ENCODE measurements at regions not wholly inside any gene's neighbourhood (a gene's known extent, or its start where the extent isn't known, plus 50 kb on each side); places are given as distances from the start of the nearest gene placed in this dataset.

DNA sequence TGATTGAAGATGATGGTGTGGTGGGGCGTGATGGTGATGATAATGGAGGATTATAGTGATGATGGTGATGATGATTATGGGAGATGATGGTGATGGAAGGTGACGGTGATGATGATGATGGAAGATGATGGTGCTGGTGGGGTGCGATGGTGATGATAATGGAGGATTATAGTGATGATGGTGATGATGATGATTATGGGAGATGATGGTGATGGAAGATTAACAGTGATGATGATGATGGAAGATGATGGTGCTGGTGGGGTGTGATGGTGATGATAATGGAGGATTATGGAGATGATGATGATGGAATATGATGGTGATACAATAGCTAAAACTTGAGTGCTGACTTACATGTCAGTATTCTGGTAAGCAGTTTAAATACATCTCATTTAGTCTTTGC is 391.0 kb upstream of the EEF2KMT start:
- TF ChIP-seq, protein P1, sequence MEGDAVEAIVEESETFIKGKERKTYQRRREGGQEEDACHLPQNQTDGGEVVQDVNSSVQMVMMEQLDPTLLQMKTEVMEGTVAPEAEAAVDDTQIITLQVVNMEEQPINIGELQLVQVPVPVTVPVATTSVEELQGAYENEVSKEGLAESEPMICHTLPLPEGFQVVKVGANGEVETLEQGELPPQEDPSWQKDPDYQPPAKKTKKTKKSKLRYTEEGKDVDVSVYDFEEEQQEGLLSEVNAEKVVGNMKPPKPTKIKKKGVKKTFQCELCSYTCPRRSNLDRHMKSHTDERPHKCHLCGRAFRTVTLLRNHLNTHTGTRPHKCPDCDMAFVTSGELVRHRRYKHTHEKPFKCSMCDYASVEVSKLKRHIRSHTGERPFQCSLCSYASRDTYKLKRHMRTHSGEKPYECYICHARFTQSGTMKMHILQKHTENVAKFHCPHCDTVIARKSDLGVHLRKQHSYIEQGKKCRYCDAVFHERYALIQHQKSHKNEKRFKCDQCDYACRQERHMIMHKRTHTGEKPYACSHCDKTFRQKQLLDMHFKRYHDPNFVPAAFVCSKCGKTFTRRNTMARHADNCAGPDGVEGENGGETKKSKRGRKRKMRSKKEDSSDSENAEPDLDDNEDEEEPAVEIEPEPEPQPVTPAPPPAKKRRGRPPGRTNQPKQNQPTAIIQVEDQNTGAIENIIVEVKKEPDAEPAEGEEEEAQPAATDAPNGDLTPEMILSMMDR (IDR thresholded peaks at IDR 0.05) = no peak
- TF ChIP-seq POLR2A (IDR thresholded peaks at IDR 0.05) = no peak
